NCI-H345 treated with DMSO at 0.1 percent for 48 hours (cell line): ENCODE measurements at regions not wholly inside any gene's neighbourhood (a gene's known extent, or its start where the extent isn't known, plus 50 kb on each side); places are given as distances from the start of the nearest gene placed in this dataset.
"Not testable (repeated sequence)": the region's sequence is repeated elsewhere in the genome, so short reads cannot be mapped to it uniquely, and the experiment has no call there.

Source experiments
- DNase-seq: peaks from one replicate; lab custom pipeline; 2025; ENCODE audit not compliant: unreplicated experiment; lab: John Stamatoyannopoulos, UW

- DNase-seq: no peak
Observed at GRCh38 chr20:12925863-12926793, 82.6 kb upstream of the SPTLC3 start.

- no peak for DNase-seq
Observed at GRCh38 chr20:12927489-12927888, 81.3 kb upstream of the SPTLC3 start.

- DNase-seq: no peak
Observed at GRCh38 chr20:12928358-12928754, 80.4 kb upstream of the SPTLC3 start.

- DNase-seq: no peak
Observed at GRCh38 chr20:12928755-12929401, 79.9 kb upstream of the SPTLC3 start.

GRCh38 chr20:12936020-12936419, 72.8 kb upstream of the SPTLC3 start:
- DNase-seq: no peak

- no peak for DNase-seq
Observed at GRCh38 chr20:12936524-12936923, 72.2 kb upstream of the SPTLC3 start.

GRCh38 chr20:12941025-12941424, 67.7 kb upstream of the SPTLC3 start:
- DNase-seq: no peak

GRCh38 chr20:12942123-12942522, 66.6 kb upstream of the SPTLC3 start:
- DNase-seq: no peak

GRCh38 chr20:12946789-12947188, 62.0 kb upstream of the SPTLC3 start:
- no peak for DNase-seq

GRCh38 chr20:12947691-12948090, 61.1 kb upstream of the SPTLC3 start:
- DNase-seq: no peak

GRCh38 chr20:12949429-12949980, 59.3 kb upstream of the SPTLC3 start:
- no peak for DNase-seq

GRCh38 chr20:12954254-12954653, 54.5 kb upstream of the SPTLC3 start:
- not testable (repeated sequence) for DNase-seq

GRCh38 chr20:12955611-12956010, 53.2 kb upstream of the SPTLC3 start:
- no peak for DNase-seq

GRCh38 chr20:12956303-12956702, 52.5 kb upstream of the SPTLC3 start:
- no peak for DNase-seq

GRCh38 chr20:12957968-12958367, 50.8 kb upstream of the SPTLC3 start:
- DNase-seq: no peak
